ENCODE measurements at regions not wholly inside any gene's neighbourhood (a gene's known extent, or its start where the extent isn't known, plus 50 kb on each side); places are given as distances from the start of the nearest gene placed in this dataset.

DNA sequence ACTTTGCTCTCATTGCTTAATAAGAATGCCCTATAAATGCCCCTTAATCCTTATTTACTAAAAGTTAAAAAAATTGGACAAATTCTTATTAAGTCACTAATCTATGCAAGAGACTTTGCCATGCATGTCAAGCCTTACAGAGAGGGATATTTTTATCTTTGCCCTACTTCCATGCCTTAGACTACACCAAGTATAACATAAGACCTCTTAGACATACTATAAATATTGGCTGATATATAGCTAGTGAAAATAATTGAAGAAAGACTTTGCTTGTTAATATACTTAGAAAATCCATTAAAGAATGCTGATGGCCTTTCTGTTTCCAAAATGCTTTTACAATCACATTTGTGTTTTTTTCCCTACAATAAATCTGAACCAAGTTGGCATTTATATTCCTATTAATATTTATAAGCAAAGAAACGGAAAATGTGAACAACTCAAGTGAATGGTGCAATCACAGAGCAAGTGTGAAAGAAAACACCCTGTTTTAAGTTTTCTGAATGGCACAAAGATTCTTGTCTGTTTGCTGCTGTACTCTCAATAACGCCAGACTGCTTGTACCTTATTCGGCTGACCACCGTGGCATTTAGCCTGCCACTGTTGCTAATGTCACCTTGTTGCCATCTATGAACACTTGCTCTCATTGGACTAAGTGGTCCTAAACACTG, 105.0 kb downstream of the MC4R start:
- TF ChIP-seq, protein P1, sequence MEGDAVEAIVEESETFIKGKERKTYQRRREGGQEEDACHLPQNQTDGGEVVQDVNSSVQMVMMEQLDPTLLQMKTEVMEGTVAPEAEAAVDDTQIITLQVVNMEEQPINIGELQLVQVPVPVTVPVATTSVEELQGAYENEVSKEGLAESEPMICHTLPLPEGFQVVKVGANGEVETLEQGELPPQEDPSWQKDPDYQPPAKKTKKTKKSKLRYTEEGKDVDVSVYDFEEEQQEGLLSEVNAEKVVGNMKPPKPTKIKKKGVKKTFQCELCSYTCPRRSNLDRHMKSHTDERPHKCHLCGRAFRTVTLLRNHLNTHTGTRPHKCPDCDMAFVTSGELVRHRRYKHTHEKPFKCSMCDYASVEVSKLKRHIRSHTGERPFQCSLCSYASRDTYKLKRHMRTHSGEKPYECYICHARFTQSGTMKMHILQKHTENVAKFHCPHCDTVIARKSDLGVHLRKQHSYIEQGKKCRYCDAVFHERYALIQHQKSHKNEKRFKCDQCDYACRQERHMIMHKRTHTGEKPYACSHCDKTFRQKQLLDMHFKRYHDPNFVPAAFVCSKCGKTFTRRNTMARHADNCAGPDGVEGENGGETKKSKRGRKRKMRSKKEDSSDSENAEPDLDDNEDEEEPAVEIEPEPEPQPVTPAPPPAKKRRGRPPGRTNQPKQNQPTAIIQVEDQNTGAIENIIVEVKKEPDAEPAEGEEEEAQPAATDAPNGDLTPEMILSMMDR (conservative IDR thresholded peaks at IDR 0.05; ENCODE audit: low read length): no peak
- no peak for DNase-seq (ENCODE audit: low read depth)
- H3K4me3 ChIP-seq (ENCODE audit: low read length): no peak overlapping the region

DNA sequence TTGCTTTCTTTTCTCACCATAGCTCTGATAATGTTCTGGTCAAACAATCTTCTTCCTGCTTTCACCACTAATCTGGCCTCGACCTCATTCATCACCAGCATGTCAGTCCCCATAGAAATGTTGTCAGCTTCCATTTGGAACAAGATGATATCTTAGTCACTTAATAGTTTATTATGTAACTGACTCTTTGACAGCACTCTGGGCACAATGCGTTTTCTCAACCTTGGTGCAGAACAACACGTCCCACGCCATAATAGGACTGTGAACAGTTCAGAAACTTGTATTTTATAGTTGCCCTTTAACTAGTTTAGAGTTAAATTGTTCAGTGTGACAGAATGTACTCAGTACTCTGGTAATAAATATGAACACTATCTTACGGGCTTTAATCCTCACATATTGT, 106.0 kb downstream of the MC4R start:
- no peak for DNase-seq (ENCODE audit: low read depth)
- no peak overlapping the region for H3K4me3 ChIP-seq (ENCODE audit: low read length)

DNA sequence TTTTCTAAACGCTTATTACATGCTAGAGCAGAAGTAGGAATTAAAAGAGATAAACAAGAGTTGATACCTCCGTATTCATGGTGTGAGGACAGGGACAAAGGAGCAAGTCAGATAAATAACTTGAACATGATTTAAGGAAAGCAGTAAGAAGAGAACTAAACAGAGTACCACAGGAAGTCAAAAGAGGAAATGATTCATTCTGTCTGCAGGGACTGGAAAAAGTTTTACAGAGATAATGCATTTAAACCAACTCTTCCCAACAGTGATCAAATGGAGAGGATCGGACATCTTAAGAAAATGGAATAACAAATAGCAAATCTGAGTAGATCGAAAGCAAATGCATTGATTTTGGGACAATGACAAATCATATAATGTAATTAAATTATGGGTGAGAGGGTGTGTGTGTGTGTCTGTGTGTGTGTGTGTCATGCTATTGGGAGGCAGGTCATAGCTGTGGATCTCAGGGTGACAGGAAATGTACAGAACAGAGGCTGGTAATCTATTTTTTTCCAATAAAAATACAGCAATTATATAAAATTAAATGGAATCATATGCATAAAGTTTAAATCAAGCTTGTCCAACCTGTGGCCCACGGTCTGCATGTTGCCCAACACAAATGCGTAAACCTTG, 113.4 kb downstream of the MC4R start:
- TF ChIP-seq, protein P1 (conservative IDR thresholded peaks at IDR 0.05; ENCODE audit: low read length): no peak
- DNase-seq (ENCODE audit: low read depth): no peak
- H3K4me3 ChIP-seq (ENCODE audit: low read length): no peak overlapping the region

More for the DNA sequence above, 106.0 kb downstream of the MC4R start:
- TF ChIP-seq, protein P1 (conservative IDR thresholded peaks at IDR 0.05; ENCODE audit: low read length): no peak

DNA sequence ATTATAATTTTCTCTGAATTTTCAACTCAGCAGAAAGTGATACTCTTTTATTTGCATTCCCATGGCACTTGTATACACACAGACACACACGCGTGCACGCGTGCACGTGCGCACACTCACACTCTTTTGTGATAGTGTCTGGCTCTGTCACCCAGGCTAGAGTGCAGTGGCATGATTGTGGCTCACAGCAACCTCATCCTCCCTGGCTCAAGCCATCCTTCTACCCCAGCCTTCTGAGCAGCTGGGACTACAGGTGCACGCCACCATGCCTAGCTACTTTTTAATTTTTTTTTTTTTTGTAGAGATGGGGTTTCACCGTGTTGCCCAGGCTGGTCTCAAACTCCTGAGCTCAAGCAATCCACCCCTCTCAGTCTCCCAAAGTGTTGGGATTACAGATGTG, 123.2 kb downstream of the MC4R start:
- H3K4me3 ChIP-seq (ENCODE audit: low read length): no peak overlapping the region
- no peak for DNase-seq (ENCODE audit: low read depth)
- TF ChIP-seq, protein P1 (conservative IDR thresholded peaks at IDR 0.05; ENCODE audit: low read length): no peak

DNA sequence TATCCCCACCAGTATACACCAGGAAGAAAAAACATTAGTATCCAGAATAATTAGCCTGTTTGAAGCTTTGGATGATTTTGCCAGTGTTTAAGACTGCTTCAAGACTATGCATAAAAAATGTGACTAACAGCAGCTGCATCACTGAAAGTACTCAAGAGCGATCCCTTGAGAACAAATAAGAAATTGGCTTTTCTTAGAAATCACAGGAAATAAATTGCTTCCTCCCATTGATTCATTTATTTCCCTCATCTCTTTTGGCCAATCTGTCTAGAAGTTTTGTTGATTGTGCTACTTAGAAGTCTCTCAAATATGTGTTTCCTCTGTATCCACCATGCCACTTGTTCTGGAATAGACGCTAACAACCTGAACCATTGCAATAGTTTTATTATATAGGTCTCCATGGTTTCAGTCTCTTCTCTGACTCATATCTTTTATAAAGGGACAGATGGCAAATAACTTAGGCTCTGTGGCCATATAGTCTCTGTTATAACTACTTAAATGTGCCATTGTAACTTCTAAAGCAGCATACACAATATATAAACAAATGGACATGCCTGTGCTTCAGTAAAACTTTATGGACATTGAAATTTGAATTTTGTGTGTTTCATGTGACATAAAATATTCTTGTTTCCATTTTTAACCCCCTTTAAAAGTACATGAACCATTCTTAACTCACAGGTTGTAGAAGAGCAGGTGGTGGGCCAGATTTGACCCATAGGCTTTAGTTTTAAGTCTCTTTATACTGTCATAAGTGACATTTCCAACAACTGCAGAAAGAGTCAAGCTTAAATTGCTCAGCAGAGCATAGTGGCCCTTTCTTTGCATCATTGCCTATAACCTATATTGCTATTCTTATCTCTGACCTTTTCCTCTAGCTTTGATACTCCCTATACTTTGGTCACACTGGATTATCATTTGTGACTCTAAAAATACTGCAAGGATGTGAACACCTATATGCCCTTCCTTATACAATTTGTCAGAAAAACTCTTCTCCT, 123.9 kb downstream of the MC4R start:
- H3K4me3 ChIP-seq (ENCODE audit: low read length): no peak overlapping the region
- TF ChIP-seq, protein P1 (conservative IDR thresholded peaks at IDR 0.05; ENCODE audit: low read length): no peak
- no peak for DNase-seq (ENCODE audit: low read depth)

DNA sequence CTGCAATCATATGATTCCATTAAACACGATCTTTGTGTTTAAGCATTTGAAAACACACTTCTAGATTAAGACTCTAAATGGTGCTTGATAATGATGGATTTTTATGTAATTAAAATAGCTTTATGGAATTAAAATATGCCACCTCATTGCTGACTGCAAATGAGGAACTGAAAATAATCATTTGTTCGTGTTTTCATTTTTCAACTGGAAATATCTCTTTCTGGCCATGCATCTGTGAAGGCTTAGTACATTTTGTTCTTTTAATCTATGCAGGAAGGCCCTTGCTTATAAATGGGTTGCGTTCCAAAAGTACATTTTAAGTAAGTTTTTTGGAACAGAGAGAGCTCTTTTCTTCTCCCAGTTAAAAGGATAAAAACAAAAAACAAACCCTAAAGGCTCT, 125.5 kb downstream of the MC4R start:
- no peak overlapping the region for H3K4me3 ChIP-seq (ENCODE audit: low read length)
- TF ChIP-seq, protein P1 (conservative IDR thresholded peaks at IDR 0.05; ENCODE audit: low read length): no peak
- no peak for DNase-seq (ENCODE audit: low read depth)

All from AG10803 (cell line).